IPS-20b (cell line): ENCODE measurements at regions not wholly inside any gene's neighbourhood (a gene's known extent, or its start where the extent isn't known, plus 50 kb on each side); places are given as distances from the start of the nearest gene placed in this dataset.
"Not testable (repeated sequence)": the region's sequence is repeated elsewhere in the genome, so short reads cannot be mapped to it uniquely, and the experiment has no call there.

Experiments
- H3K27ac ChIP-seq: one replicate; pipeline ENCODE4 v1.5.1; 2013; ENCODE audit warnings: low read length
- H3K27me3 ChIP-seq: 2 replicates; pipeline ENCODE4 v1.6.1; 2013; ENCODE audit warnings: mild to moderate bottlenecking, low read length, inconsistent platforms; ENCODE audit not compliant: insufficient read depth
- H3K36me3 ChIP-seq: 2 replicates; pipeline ENCODE4 v1.6.1; 2013; ENCODE audit warnings: low read depth, mild to moderate bottlenecking, inconsistent platforms, low read length, moderate library complexity; ENCODE audit not compliant: insufficient read depth
- H3K4me1 ChIP-seq: 2 replicates; pipeline ENCODE4 v1.6.1; 2013; ENCODE audit warnings: mild to moderate bottlenecking, control low read depth, inconsistent platforms, low read length, moderate library complexity; ENCODE audit not compliant: insufficient read depth
- H3K4me3 ChIP-seq: 2 replicates; pipeline ENCODE4 v1.5.1; 2013; ENCODE audit warnings: mild to moderate bottlenecking, low read length, inconsistent platforms
- H3K9ac ChIP-seq: 2 replicates; pipeline ENCODE4 v1.6.1; 2013; ENCODE audit warnings: low read depth, mild to moderate bottlenecking, inconsistent platforms, low read length, moderate library complexity
- H3K9me3 ChIP-seq: 2 replicates; pipeline ENCODE4 v1.6.1; 2013; ENCODE audit warnings: mild to moderate bottlenecking, low read depth, low read length, inconsistent platforms; ENCODE audit not compliant: insufficient read depth

DNA sequence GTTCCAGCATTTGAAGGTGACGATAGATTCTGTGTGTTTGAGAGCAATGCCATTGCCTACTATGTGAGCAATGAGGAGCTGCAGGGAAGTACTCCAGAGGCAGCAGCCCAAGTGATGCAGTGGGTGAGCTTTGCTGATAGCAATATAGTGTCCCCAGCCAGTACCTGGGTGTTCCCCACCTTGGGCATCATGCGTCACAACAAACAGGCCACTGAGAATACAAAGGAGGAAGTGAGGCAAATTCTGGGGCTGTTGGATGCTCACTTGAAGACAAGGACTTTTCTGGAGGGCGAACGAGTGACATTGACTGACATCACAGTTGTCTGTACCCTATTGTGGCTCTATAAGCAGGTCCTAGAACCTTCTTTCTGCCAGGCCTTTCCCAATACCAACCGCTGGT, 142.0 kb downstream of the PLS3 start:
- peaks cover 4% of the 10 kb centered on the region; the same call in 1 of the 2 replicates for H3K4me1 ChIP-seq
- H3K27ac ChIP-seq, result no peak overlapping the region
- H3K9me3 ChIP-seq, result no peaks in the 10 kb centered on the region
- H3K27me3 ChIP-seq, result no peaks in the 10 kb centered on the region
- H3K4me3 ChIP-seq, result no peak overlapping the region
- H3K36me3 ChIP-seq, result no peaks in the 10 kb centered on the region
- no peak overlapping the region for H3K9ac ChIP-seq

DNA sequence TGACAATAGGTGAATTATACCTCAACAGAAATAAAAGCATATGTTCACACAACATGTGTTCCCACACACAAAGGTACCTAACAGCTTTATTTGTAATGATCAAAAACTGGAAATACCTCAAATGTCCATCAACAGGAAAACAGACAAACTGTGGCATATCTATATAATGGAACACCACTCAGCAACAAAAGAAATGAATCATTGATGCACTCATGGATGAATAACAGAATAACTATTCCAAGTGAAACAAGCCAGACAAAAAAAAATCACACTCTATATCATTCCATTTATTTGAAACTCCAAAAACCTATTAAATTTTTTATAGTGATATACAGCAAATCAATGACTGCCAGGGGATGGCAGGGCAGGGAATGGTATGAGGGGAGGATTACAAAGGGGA, 148.1 kb downstream of the PLS3 start:
- Histone ChIP-seq H3K4me3 (no peak overlapping the region), H3K9ac (no peak overlapping the region), H3K4me1 (peaks cover 4% of the 10 kb centered on the region; the same call in 1 of the 2 replicates), H3K9me3 (no peaks in the 10 kb centered on the region), H3K27me3 (no peaks in the 10 kb centered on the region), H3K36me3 (no peaks in the 10 kb centered on the region), H3K27ac (no peak overlapping the region)

GRCh38 chrX:115712484-115712883, 151.5 kb downstream of the PLS3 start:
- H3K9me3 ChIP-seq, result no peaks in the 10 kb centered on the region
- H3K4me3 ChIP-seq, result no peak overlapping the region
- H3K9ac ChIP-seq, result no peak overlapping the region
- no peaks in the 10 kb centered on the region; the same call in 1 of the 2 replicates for H3K4me1 ChIP-seq
- no peaks in the 10 kb centered on the region for H3K36me3 ChIP-seq
- H3K27ac ChIP-seq, result no peak overlapping the region
- H3K27me3 ChIP-seq, result no peaks in the 10 kb centered on the region

DNA sequence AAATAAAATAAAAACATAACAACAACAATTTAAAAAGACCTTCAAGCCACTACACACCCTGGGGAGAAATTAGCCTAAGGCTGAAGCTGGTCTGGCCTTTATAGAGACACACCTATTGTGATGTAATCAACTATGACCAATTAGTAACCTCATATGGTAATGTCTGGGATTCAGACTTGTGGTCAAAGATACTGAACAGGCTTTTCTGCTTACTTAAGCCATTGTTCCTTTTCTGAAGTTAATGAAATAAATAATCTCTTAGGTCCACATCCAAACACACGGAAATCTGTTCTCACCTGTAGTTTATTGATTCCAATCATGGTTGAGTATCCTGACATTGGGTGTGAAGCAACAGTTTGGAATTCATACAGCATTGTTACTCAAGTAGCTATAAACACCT, 152.5 kb downstream of the PLS3 start:
- Histone ChIP-seq H3K27me3 (no peaks in the 10 kb centered on the region), H3K9me3 (no peaks in the 10 kb centered on the region), H3K9ac (no peak overlapping the region), H3K27ac (no peak overlapping the region), H3K4me3 (no peak overlapping the region), H3K4me1 (no peaks in the 10 kb centered on the region), H3K36me3 (no peaks in the 10 kb centered on the region)

DNA sequence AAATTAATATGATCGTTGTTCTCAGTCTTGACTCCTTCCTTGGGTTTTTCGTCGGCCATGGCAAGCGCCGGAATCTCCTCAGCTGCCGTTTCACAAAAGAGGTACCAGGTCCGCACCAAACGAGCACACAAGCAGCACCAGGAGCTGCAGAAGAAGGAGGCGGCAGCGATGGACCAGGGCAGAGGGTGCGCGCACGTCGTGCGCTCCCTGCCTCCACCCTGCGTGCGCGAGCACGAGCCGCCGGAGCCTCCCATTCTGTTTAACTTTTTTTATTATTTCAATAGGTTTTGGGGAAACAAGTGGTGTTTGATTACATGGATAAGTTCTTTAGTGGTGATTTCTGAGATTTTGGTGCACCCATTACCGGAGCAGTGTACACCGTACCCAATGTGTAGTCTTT, 158.2 kb downstream of the PLS3 start:
- no peak overlapping the region for H3K4me3 ChIP-seq

DNA sequence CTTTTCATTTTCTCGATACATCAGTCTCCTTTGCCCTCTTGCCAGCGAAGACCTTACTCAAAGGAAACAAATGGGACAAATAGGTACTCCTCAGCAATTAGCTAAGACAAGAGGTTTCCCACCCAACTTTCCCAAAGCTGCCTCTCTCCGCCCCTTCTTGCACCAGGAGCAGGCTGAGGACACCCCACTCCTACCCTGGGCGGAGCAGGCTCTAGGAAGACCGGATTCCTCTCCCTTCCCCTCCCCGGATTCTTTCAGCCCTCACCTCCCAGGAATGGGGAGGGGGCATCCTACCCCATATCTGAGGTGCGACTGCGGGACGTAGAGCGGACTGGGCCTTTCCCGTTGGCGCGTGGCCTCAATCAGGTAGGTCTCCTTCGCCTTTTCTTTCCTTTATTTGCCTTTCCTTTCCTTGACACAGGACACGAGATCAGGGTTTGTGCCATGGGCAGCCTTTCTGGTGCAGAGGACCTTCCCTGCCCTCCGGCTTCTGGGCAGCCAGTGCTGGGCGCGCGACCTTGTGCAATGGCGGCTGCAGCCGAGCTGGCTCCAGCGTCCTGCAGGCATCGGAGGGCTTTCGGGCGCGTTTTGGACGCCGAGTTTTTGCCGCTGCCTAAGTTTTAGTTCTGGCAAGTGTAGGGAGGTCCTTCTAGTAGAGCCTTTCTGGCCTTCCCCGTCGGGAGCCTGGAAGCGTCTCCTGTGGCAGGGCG, 161.9 kb downstream of the PLS3 start:
- H3K9ac ChIP-seq, result peak overlapping the region; percentile 61
- H3K27ac ChIP-seq, H3K9me3 ChIP-seq, H3K4me1 ChIP-seq, H3K36me3 ChIP-seq, H3K27me3 ChIP-seq: not testable (repeated sequence)
- H3K4me3 ChIP-seq, result peak overlapping the region; percentile 53; the same call in 1 of the 2 replicates

More for the DNA sequence above, 158.2 kb downstream of the PLS3 start:
- no peak overlapping the region for H3K27ac ChIP-seq
- no peak overlapping the region for H3K9ac ChIP-seq
- no peaks in the 10 kb centered on the region for H3K27me3 ChIP-seq
- H3K4me1 ChIP-seq, result no peaks in the 10 kb centered on the region
- no peaks in the 10 kb centered on the region for H3K9me3 ChIP-seq
- H3K36me3 ChIP-seq, result no peaks in the 10 kb centered on the region

GRCh38 chrX:115725370-115725769, 164.4 kb downstream of the PLS3 start:
- not testable (repeated sequence) for H3K4me3 ChIP-seq, H3K27ac ChIP-seq, H3K4me1 ChIP-seq, H3K9ac ChIP-seq, H3K36me3 ChIP-seq, H3K9me3 ChIP-seq, H3K27me3 ChIP-seq

DNA sequence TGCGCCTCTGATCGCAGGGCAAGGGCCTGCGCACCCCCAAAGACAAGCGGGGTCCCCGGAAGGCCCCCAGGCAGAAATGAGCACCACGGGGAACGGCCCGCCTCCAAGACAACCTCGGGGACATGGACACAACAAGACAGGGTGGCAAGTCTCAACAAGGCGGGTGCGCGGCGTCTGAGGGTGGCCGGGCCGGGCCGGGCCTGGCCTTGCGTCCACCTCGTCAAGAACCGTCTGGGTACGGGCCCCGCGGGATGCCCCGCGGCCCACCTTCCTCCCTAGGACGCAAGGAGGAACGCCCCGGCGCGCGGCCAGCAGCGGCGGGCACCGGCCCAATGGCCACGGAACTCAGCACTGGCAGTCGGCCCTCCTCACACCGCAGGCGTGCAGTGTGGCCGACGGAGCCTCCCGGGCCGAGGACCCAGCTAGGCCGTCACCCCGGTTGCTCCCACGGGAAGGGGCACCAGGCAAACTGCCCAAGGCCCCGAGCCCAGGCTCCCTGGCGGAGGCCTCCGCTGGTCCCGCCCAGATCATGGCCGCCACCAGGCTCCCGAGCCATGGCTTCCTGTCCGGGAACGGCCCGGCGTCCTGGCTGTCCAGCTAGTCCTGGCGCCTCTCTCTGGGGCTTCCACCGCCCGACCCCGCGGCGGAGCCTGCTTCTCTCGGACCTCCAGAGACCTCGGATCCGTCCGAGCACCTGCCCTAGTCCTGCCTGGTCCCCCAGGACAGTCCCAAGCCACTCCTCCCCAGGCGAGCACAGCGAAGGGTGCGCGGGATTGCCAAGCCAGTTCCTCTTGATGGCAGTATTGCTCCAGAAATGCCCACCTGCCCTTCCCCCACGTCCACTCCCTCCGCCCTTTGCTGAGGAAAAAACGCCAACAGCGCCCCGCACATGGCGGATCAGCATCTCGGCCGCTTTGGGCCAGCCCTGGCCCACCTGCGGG, 167.1 kb downstream of the PLS3 start:
- not testable (repeated sequence) for H3K9me3 ChIP-seq, H3K36me3 ChIP-seq, H3K4me3 ChIP-seq, H3K27me3 ChIP-seq, H3K4me1 ChIP-seq, H3K9ac ChIP-seq, H3K27ac ChIP-seq

DNA sequence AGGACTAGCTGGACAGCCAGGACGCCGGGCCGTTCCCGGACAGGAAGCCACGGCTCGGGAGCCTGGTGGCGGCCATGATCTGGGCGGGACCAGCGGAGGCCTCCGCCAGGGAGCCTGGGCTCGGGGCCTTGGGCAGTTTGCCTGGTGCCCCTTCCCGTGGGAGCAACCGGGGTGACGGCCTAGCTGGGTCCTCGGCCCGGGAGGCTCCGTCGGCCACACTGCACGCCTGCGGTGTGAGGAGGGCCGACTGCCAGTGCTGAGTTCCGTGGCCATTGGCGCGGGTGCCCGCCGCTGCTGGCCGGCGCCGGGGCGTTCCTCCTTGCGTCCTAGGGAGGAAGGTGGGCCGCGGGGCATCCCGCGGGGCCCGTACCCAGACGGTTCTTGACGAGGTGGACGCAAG, 171.6 kb downstream of the PLS3 start:
- not testable (repeated sequence) for H3K9me3 ChIP-seq, H3K9ac ChIP-seq, H3K36me3 ChIP-seq, H3K4me1 ChIP-seq, H3K4me3 ChIP-seq, H3K27ac ChIP-seq, H3K27me3 ChIP-seq

GRCh38 chrX:115735269-115735668, 174.3 kb downstream of the PLS3 start:
- not testable (repeated sequence) for H3K27me3 ChIP-seq, H3K9me3 ChIP-seq, H3K4me3 ChIP-seq, H3K4me1 ChIP-seq, H3K36me3 ChIP-seq, H3K9ac ChIP-seq, H3K27ac ChIP-seq
